ENCODE measurements at regions not wholly inside any gene's neighbourhood (a gene's known extent, or its start where the extent isn't known, plus 50 kb on each side); places are given as distances from the start of the nearest gene placed in this dataset.

- Histone ChIP-seq H3K4me2 (no peak overlapping the region), H3K9me2 (ENCODE audit: insufficient read depth) (peaks cover 5% of the 10 kb centered on the region), H3K79me2 (replicated peaks; ENCODE audit: insufficient read depth) (no peaks in the 10 kb centered on the region), H3K36me3 (ENCODE audit: insufficient read depth) (no peaks in the 10 kb centered on the region), H2AFZ (no peak overlapping the region), H3K27me3 (ENCODE audit: insufficient read depth) (no peaks in the 10 kb centered on the region), H3F3A (replicated peaks; ENCODE audit: low read depth) (no peaks in the 10 kb centered on the region), H3K27ac (ENCODE audit: low read depth) (no peak overlapping the region), H3K4me1 (ENCODE audit: insufficient read depth) (peaks cover 18% of the 10 kb centered on the region; the same call in 1 of the 2 replicates), H3K4me3 (no peak overlapping the region), H4K20me1 (replicated peaks; ENCODE audit: insufficient read depth) (no peaks in the 10 kb centered on the region)
- H3K4me1 Mint-ChIP-seq: peaks cover 11% of the 10 kb centered on the region
- ATAC-seq (no peak), DNase-seq (ENCODE audit: low spot score) (no peak)
- peaks cover 7% of the 10 kb centered on the region; the same call in 2 of the 3 replicates for H3K9me3 Mint-ChIP-seq
- no peak overlapping the region for H3K27ac Mint-ChIP-seq
- no peak overlapping the region for H3K4me3 Mint-ChIP-seq
- H3K36me3 Mint-ChIP-seq (ENCODE audit: low read depth): no peaks in the 10 kb centered on the region
- no peaks in the 10 kb centered on the region for H3K27me3 Mint-ChIP-seq (ENCODE audit: insufficient read depth, low read depth, poor library complexity)
- TF ChIP-seq NANOG (IDR thresholded peaks at IDR 0.05; ENCODE audit: borderline replicate concordance): no peak
- no peak for TF ChIP-seq ZNF462 (CRISPR knock-in tag; IDR thresholded peaks at IDR 0.05)
- TF ChIP-seq CTCF (conservative IDR thresholded peaks at IDR 0.05; ENCODE audit: low read depth in 2 of 2): no peak
- no peak for TF ChIP-seq ZNF114 (CRISPR knock-in tag; IDR thresholded peaks at IDR 0.05)
- no peak for TF ChIP-seq ZNF331 (CRISPR knock-in tag; IDR thresholded peaks at IDR 0.05; ENCODE audit: low read depth)
- no peak for TF ChIP-seq JUNB (IDR thresholded peaks at IDR 0.05; ENCODE audit: unreplicated experiment)
- no peak for TF ChIP-seq STAT1 (IDR thresholded peaks at IDR 0.05; ENCODE audit: unreplicated experiment)
- no peak for TF ChIP-seq CREB1 (CRISPR knock-in tag; IDR thresholded peaks at IDR 0.05; ENCODE audit: low read depth)
- TF ChIP-seq, protein P1, sequence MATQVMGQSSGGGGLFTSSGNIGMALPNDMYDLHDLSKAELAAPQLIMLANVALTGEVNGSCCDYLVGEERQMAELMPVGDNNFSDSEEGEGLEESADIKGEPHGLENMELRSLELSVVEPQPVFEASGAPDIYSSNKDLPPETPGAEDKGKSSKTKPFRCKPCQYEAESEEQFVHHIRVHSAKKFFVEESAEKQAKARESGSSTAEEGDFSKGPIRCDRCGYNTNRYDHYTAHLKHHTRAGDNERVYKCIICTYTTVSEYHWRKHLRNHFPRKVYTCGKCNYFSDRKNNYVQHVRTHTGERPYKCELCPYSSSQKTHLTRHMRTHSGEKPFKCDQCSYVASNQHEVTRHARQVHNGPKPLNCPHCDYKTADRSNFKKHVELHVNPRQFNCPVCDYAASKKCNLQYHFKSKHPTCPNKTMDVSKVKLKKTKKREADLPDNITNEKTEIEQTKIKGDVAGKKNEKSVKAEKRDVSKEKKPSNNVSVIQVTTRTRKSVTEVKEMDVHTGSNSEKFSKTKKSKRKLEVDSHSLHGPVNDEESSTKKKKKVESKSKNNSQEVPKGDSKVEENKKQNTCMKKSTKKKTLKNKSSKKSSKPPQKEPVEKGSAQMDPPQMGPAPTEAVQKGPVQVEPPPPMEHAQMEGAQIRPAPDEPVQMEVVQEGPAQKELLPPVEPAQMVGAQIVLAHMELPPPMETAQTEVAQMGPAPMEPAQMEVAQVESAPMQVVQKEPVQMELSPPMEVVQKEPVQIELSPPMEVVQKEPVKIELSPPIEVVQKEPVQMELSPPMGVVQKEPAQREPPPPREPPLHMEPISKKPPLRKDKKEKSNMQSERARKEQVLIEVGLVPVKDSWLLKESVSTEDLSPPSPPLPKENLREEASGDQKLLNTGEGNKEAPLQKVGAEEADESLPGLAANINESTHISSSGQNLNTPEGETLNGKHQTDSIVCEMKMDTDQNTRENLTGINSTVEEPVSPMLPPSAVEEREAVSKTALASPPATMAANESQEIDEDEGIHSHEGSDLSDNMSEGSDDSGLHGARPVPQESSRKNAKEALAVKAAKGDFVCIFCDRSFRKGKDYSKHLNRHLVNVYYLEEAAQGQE (IDR thresholded peaks at IDR 0.05; ENCODE audit: unreplicated experiment): no peak
Observed at GRCh38 chr4:175453456-175453855, 358.6 kb downstream of the GPM6A start.

Measured in GM23338 (cell line).